A673 (cell line): ENCODE measurements at regions not wholly inside any gene's neighbourhood (a gene's known extent, or its start where the extent isn't known, plus 50 kb on each side); places are given as distances from the start of the nearest gene placed in this dataset.

Source experiments
- BruUV-seq: library from RNA; stranded (reverse); fragments of 400-500 nt; replicated peaks from 2 replicates; lab custom pipeline; 2021; lab: Mats Ljungman, UMichigan
- CTCF ChIA-PET: fragments of 300-600 bp; sonication (Branson Sonifier 250); formaldehyde crosslinking; loops from one replicate; lab custom pipeline; 2022; ENCODE audit warnings: antibody characterized with exemption; lab: Charles Lee
- POLR2A ChIA-PET: fragments of 300-600 bp; sonication (Branson Sonifier 250); formaldehyde crosslinking; loops from one replicate; lab custom pipeline; 2022; ENCODE audit warnings: antibody characterized with exemption; ENCODE audit not compliant: low non-redundant PET; lab: Charles Lee
- DNase-seq: peaks from one replicate; pipeline ENCODE4 v3.0.0-alpha.2; 2015; ENCODE audit warnings: low spot score
- H3K27ac ChIP-seq: fragments of 200-600 bp; sonication (generic); 2 replicates; pipeline ENCODE4 v1.5.1; 2016; ENCODE audit warnings: mixed run types, low read depth, mild to moderate bottlenecking, mixed read lengths, antibody characterized with exemption, low read length; ENCODE audit not compliant: poor library complexity, severe bottlenecking
- H3K27me3 ChIP-seq: fragments of 200-600 bp; sonication (generic); replicated peaks from 2 replicates; pipeline ENCODE4 v1.6.1; 2017; ENCODE audit warnings: mixed run types, low read depth, mild to moderate bottlenecking, mixed read lengths, antibody characterized with exemption, low read length; ENCODE audit not compliant: insufficient read depth, poor library complexity
- H3K36me3 ChIP-seq: fragments of 200-600 bp; sonication (generic); 2 replicates; pipeline ENCODE4 v1.6.1; 2016; ENCODE audit warnings: mixed run types, mild to moderate bottlenecking, mixed read lengths, antibody characterized with exemption, low read length; ENCODE audit not compliant: insufficient read depth, poor library complexity, severe bottlenecking
- H3K4me1 ChIP-seq: fragments of 200-600 bp; sonication (generic); 2 replicates; pipeline ENCODE4 v1.6.1; 2017; ENCODE audit warnings: mixed run types, mild to moderate bottlenecking, mixed read lengths, antibody characterized with exemption, low read length; ENCODE audit not compliant: insufficient read depth, poor library complexity, severe bottlenecking
- H3K4me3 ChIP-seq: fragments of 200-600 bp; sonication (generic); 2 replicates; pipeline ENCODE4 v1.5.1; 2016; ENCODE audit warnings: low read depth, mixed run types, mild to moderate bottlenecking, mixed read lengths, low read length; ENCODE audit not compliant: poor library complexity, severe bottlenecking
- H3K9me3 ChIP-seq: fragments of 200-600 bp; sonication (generic); 2 replicates; pipeline ENCODE4 v1.6.1; 2016; ENCODE audit warnings: mixed run types, low read depth, mild to moderate bottlenecking, mixed read lengths, antibody characterized with exemption, low read length; ENCODE audit not compliant: poor library complexity, severe bottlenecking
- CTCF ChIP-seq: fragments of 300-800, 200-600 bp; sonication (generic); conservative IDR thresholded peaks from 2 replicates; pipeline ENCODE4 v1.5.1; 2017; ENCODE audit warnings: low read depth, mild to moderate bottlenecking, antibody characterized with exemption, low read length, moderate library complexity, mixed read lengths
- EZH2 ChIP-seq: fragments of 200-600 bp; sonication (generic); IDR thresholded peaks from 2 replicates; pipeline ENCODE4 v1.6.1; 2017; ENCODE audit warnings: borderline replicate concordance, low read depth, mild to moderate bottlenecking, mixed read lengths, antibody characterized with exemption, low read length; ENCODE audit not compliant: poor library complexity, severe bottlenecking
- intact Hi-C: fragments of 100-400 bp; cut with micrococcal nuclease; formaldehyde crosslinking; loops from one replicate; pipeline ENCODE4 v1.10.0; 2022; ENCODE audit not compliant: unreplicated experiment

GRCh38 chr2:16862471-16862870 lies 196.8 kb upstream of the CYRIA start:
- intact Hi-C loops: no loop called here
- H3K36me3 ChIP-seq: no peaks in the 10 kb centered on the region
- BruUV-seq: no TSS peak

GRCh38 chr2:16861530-16861929 lies 195.9 kb upstream of the CYRIA start:
- no peak overlapping the region for H3K4me3 ChIP-seq
- intact Hi-C loops: no loop called here
- DNase-seq: peak; percentile 43
- peaks cover 3% of the 10 kb centered on the region for H3K27me3 ChIP-seq
- H3K9me3 ChIP-seq: no peaks in the 10 kb centered on the region
- no peak overlapping the region for H3K27ac ChIP-seq
- ChIA-PET CTCF (no interaction called here), POLR2A (no interaction called here)
- BruUV-seq: no TSS peak
- no peaks in the 10 kb centered on the region for H3K36me3 ChIP-seq
- peaks cover 8% of the 10 kb centered on the region for H3K4me1 ChIP-seq
- TF ChIP-seq CTCF (no peak), EZH2 (no peak)

More at GRCh38 chr2:16862471-16862870, 196.8 kb upstream of the CYRIA start:
- H3K27ac ChIP-seq: no peak overlapping the region
- H3K4me1 ChIP-seq: peaks cover 8% of the 10 kb centered on the region
- H3K4me3 ChIP-seq: no peak overlapping the region
- TF ChIP-seq CTCF (no peak), EZH2 (no peak)
- no peak for DNase-seq
- ChIA-PET CTCF (no interaction called here), POLR2A (no interaction called here)
- no peaks in the 10 kb centered on the region for H3K27me3 ChIP-seq
- H3K9me3 ChIP-seq: no peaks in the 10 kb centered on the region

GRCh38 chr2:16861111-16861510 lies 195.5 kb upstream of the CYRIA start:
- Histone ChIP-seq H3K36me3 (no peaks in the 10 kb centered on the region), H3K27me3 (peaks cover 6% of the 10 kb centered on the region), H3K27ac (no peak overlapping the region), H3K4me1 (peaks cover 8% of the 10 kb centered on the region), H3K4me3 (no peak overlapping the region), H3K9me3 (no peaks in the 10 kb centered on the region)
- ChIA-PET POLR2A (no interaction called here), CTCF (no interaction called here)
- BruUV-seq: no TSS peak
- TF ChIP-seq CTCF (no peak), EZH2 (no peak)
- DNase-seq: peak; percentile 52
- intact Hi-C loops: no loop called here
